Esophagus (tissue), 2 donors: ENCODE measurements at regions not wholly inside any gene's neighbourhood (a gene's known extent, or its start where the extent isn't known, plus 50 kb on each side); places are given as distances from the start of the nearest gene placed in this dataset.
"Not testable (repeated sequence)": the region's sequence is repeated elsewhere in the genome, so short reads cannot be mapped to it uniquely, and the experiment has no call there.

ENCODE experiments used
- H3K27ac ChIP-seq, 2 donors: one replicate each; pipeline ENCODE4 v1.5.1; 2013; ENCODE audit warnings: low read depth in 2 of 2, mild to moderate bottlenecking in 2 of 2, inconsistent platforms in 1 of 2, low read length in 1 of 2, moderate library complexity in 1 of 2
- H3K27me3 ChIP-seq, 2 donors: one replicate each; pipeline ENCODE4 v1.6.1; 2013; ENCODE audit warnings: low read length in 2 of 2, control low read depth in 1 of 2, mild to moderate bottlenecking in 1 of 2; ENCODE audit not compliant: insufficient read depth in 2 of 2, control insufficient read depth in 1 of 2
- H3K36me3 ChIP-seq, 2 donors: one replicate each; pipeline ENCODE4 v1.6.1; 2013; ENCODE audit warnings: low read length in 1 of 2; ENCODE audit not compliant: control insufficient read depth in 2 of 2, insufficient read depth in 2 of 2
- H3K4me1 ChIP-seq, 2 donors: one replicate each; pipeline ENCODE4 v1.6.1; 2013; ENCODE audit warnings: low read length in 1 of 2; ENCODE audit not compliant: control insufficient read depth in 2 of 2, insufficient read depth in 2 of 2
- H3K4me3 ChIP-seq, 2 donors: one replicate each; pipeline ENCODE4 v1.5.1; 2013; ENCODE audit warnings: low read length in 2 of 2, mild to moderate bottlenecking in 2 of 2, low read depth in 1 of 2, moderate library complexity in 1 of 2
- H3K9me3 ChIP-seq, 2 donors: one replicate each; pipeline ENCODE4 v1.6.1; 2013; ENCODE audit warnings: mild to moderate bottlenecking in 2 of 2, low read depth in 1 of 2, low read length in 1 of 2, moderate library complexity in 1 of 2; ENCODE audit not compliant: control insufficient read depth in 2 of 2, insufficient read depth in 1 of 2
- WGBS, 2 donors: extraction: QIAGEN DNeasy Blood & Tissue Kit; methylation state at CpG; one replicate each; pipeline ENCODE4 v1.1.7; 2013; 5-methylcytosine and 5-hydroxymethylcytosine counted together
- donor health status: healthy with polysubstance abuse.
- donor health status: Bipolar disorder and iron deficiency.

DNA sequence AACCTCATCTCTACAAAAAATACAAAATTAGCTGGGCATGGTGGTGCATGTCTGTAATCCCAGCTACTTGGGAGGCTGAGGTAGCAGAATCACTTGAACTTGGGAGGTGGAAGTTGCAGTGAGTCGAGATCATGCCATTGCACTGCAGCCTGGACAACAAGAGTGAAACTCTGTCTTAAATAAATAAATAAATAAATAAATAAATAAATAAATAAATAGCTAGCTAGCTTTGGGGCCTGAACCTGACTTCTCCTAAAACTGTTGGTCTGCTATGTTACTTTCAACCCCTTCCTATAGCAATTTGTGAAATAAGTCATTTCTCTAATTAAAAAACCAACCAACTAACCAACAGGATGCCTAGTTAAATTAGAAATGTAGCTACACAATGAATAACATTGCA lies 101.0 kb upstream of the KCNG1 start:
- not testable (repeated sequence) for H3K4me3 ChIP-seq, H3K36me3 ChIP-seq, H3K9me3 ChIP-seq, H3K27me3 ChIP-seq, H3K4me1 ChIP-seq, H3K27ac ChIP-seq
- WGBS, 2 donors: 82 to 86% methylated on average over 1 of the region's 1 CpG

DNA sequence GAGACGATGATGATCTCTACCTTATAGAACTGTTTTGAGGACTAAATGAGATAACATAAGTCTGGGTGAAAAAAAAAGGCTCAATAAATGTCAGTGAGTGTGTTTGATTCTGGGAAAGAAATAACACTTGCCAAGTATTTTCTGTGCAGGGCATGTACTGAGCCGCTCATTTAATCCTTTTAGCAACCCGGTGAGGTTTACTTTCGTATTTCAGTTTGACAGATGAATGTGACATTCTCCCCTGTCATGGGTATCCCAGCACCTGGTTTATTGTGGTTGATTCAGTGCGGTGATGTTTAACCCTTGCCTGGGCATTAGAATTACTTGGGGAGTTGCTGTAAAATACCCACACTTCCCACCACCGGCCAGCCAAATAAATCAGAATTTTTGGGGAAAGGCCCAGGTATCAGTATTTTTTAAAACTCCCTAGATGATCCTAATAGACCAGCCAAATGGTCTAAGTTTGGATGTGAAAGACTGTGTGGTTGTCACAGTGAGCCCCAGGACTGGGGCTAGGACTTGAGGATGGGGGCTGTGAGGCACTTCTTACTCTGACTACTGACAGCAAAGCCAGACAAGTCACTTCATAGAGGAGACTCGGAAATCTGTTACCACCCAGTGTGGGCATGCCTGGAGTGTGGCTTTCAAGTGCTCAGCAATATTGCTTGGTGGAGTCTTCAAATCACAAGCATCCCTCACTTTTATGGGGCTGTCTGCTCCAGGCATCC lies 100.2 kb upstream of the KCNG1 start:
- Histone ChIP-seq H3K4me1 (peaks cover 2 to 10% of the 10 kb centered on the region in 2 donors), H3K27me3 (no peaks in the 10 kb centered on the region), H3K36me3 (no peaks in the 10 kb centered on the region), H3K27ac (peak overlapping the region; percentile 66 to 78), H3K4me3 (no peak overlapping the region), H3K9me3 (no peaks in the 10 kb centered on the region)
- 27% methylated on average over 7 of the region's 7 CpGs for WGBS, 2 donors

GRCh38 chr20:51121901-51122412 lies 99.0 kb upstream of the KCNG1 start:
- Histone ChIP-seq H3K9me3 (no peaks in the 10 kb centered on the region), H3K4me3 (no peak overlapping the region), H3K36me3 (no peaks in the 10 kb centered on the region), H3K27me3 (no peaks in the 10 kb centered on the region), H3K4me1 (peaks cover 2 to 12% of the 10 kb centered on the region in 2 donors), H3K27ac (peak overlapping the region; percentile 65 to 66)
- WGBS, 2 donors: 27 to 34% methylated on average over 3 of the region's 3 CpGs

DNA sequence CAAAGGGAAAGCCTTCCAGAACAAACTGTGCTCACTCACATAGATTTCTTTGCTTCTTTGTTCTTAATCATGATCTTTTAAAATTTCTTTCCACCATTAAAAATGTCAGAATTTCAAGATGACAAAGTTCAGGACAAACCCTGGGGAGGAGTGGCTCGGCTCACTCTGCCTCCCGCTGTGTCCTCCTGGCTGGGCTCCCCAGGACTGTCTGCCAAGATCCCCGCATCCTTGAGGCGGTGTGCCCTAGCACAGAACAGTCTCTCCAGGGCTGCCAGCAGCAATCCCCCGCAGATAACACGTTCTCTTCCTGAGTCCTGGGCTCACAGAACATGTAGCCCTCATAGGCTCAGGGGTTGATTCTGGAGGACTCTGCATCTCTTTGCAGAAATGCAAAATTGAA lies 98.4 kb upstream of the KCNG1 start:
- 14 to 18% methylated on average over 6 of the region's 6 CpGs for WGBS, 2 donors
- peaks cover 2 to 12% of the 10 kb centered on the region in 2 donors for H3K4me1 ChIP-seq
- H3K9me3 ChIP-seq: no peaks in the 10 kb centered on the region
- no peaks in the 10 kb centered on the region for H3K36me3 ChIP-seq
- H3K27me3 ChIP-seq: no peaks in the 10 kb centered on the region
- H3K27ac ChIP-seq: no peak overlapping the region
- no peak overlapping the region for H3K4me3 ChIP-seq

- 44 to 47% methylated on average over 3 of the region's 3 CpGs for WGBS, 2 donors
- Histone ChIP-seq H3K4me3 (no peak overlapping the region), H3K27me3 (no peaks in the 10 kb centered on the region), H3K27ac (no peak overlapping the region), H3K4me1 (peaks cover 2 to 12% of the 10 kb centered on the region in 2 donors), H3K9me3 (no peaks in the 10 kb centered on the region), H3K36me3 (no peaks in the 10 kb centered on the region)
Observed at GRCh38 chr20:51120868-51121267, 98.0 kb upstream of the KCNG1 start.

DNA sequence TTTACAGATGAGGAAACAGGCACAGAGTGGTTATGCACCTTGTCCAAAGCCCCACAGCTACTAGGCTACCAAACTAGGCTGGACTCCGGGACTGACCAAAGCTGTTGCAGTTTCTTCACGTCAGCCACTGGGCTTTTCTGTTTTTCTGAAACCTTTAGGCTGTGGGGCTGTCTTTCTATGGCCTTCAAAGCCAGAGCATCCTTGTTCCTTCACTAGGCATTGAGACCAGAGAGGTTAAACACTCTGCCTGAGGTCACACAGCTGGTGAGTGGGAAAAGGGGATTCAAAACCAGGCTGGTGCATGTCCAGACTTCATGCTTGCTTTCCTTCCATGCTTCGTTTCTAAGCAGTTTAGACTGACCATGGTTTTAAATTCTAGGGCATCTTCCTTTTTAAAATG lies 97.5 kb upstream of the KCNG1 start:
- Histone ChIP-seq H3K27ac (no peak overlapping the region), H3K4me1 (peaks cover 2 to 12% of the 10 kb centered on the region in 2 donors), H3K27me3 (no peaks in the 10 kb centered on the region), H3K4me3 (no peak overlapping the region), H3K36me3 (no peaks in the 10 kb centered on the region), H3K9me3 (no peaks in the 10 kb centered on the region)
- 78 to 85% methylated on average over 3 of the region's 3 CpGs for WGBS, 2 donors

DNA sequence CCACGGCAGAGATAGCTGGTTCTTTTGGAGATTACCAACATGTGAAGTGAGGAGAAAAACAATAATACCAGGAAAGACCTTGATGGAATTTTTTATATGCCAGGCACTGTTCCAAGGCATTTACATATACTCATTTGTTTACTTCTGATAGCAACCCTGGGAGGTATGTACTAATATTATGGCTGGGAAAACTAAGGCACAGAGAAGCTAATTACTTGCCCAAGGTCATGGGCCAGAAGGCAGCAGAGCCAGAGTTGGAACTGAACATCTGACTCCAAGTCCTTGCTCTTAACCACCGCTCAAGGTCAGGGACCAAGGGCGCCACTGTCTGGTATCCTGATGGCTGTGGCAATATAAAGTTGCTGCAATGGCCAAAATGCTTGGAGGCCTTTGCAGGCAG lies 97.0 kb upstream of the KCNG1 start:
- peaks cover 2 to 12% of the 10 kb centered on the region in 2 donors for H3K4me1 ChIP-seq
- 76 to 89% methylated on average over 3 of the region's 3 CpGs for WGBS, 2 donors
- no peak overlapping the region for H3K4me3 ChIP-seq
- no peaks in the 10 kb centered on the region for H3K9me3 ChIP-seq
- no peaks in the 10 kb centered on the region for H3K27me3 ChIP-seq
- H3K27ac ChIP-seq: no peak overlapping the region
- no peaks in the 10 kb centered on the region for H3K36me3 ChIP-seq

GRCh38 chr20:51118985-51119527 lies 96.1 kb upstream of the KCNG1 start:
- H3K36me3 ChIP-seq: no peaks in the 10 kb centered on the region
- H3K4me3 ChIP-seq: no peak overlapping the region
- H3K4me1 ChIP-seq: peaks cover 2 to 12% of the 10 kb centered on the region in 2 donors
- no peaks in the 10 kb centered on the region for H3K27me3 ChIP-seq
- no peak overlapping the region for H3K27ac ChIP-seq
- WGBS, 2 donors: 91 to 92% methylated on average over 8 of the region's 8 CpGs
- H3K9me3 ChIP-seq: no peaks in the 10 kb centered on the region

DNA sequence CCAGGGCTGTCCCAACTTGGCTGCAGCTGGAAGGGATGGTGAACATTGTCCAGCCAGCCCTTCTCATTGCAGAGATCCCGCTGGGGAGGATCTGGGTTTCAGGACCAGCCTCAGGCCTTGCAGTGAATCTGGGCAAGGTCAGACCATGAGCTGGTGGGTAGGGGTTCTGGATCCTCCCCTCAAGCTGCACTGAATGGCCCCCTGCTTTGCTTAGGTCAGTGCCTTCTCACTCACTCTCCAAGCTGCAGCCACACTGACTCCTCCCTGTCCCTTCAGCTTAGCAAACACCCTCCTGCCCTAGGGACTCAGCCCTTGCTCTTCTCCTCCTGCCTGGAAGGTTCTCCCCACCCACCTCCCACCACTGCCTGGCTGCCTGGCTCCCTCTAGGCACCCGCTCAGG lies 95.3 kb upstream of the KCNG1 start:
- WGBS, 2 donors: 87 to 90% methylated on average over 2 of the region's 2 CpGs
- Histone ChIP-seq H3K36me3 (no peaks in the 10 kb centered on the region), H3K27me3 (no peaks in the 10 kb centered on the region), H3K9me3 (no peaks in the 10 kb centered on the region), H3K4me3 (no peak overlapping the region), H3K4me1 (peaks cover 2 to 7% of the 10 kb centered on the region in 2 donors), H3K27ac (peak overlapping the region; percentile 37 to 57)
